K562 (cell line): ENCODE measurements at regions not wholly inside any gene's neighbourhood (a gene's known extent, or its start where the extent isn't known, plus 50 kb on each side); places are given as distances from the start of the nearest gene placed in this dataset.

Experiments used
- ATAC-seq: fragments of 200-7000 bp; cut with Tn5 transposase; 3 replicates; pipeline ENCODE4 v1.9.1; 2020; ENCODE audit warnings: moderate library complexity
- BruUV-seq: library from RNA; stranded (reverse); fragments of 400-500 nt; replicated peaks from 2 replicates; lab custom pipeline; 2021; lab: Mats Ljungman, UMichigan
- CTCF ChIA-PET: fragments of 300-600 bp; formaldehyde crosslinking; extraction: SDS; loops from one replicate; lab custom pipeline; 2021; ENCODE audit warnings: low intra/inter-chr PET ratio; lab: Yijun Ruan, JAX
- POLR2A ChIA-PET: fragments of 300-600, 350-650 bp; sonication (Branson Sonifier 250); formaldehyde crosslinking; extraction: SDS; loops from one replicate; lab custom pipeline; 2021; ENCODE audit warnings: antibody characterized with exemption, inconsistent platforms; lab: Yijun Ruan, JAX
- DNase-seq, 4 experiments: peaks; one replicate each; pipeline versions ENCODE4 v3.0.0 to v3.0.0-alpha.2; 2011 to 2018; ENCODE audit warnings: low spot score in 3 of 4, mixed read lengths in 3 of 4; ENCODE audit errors: extremely low read depth in 1 of 4
- FAIRE-seq: peaks from 2 replicates; lab custom pipeline; 2011; peaks lifted over from hg19 to GRCh38; lab: Jason Lieb, UNC
- H2AFZ ChIP-seq: 2 replicates; pipeline ENCODE4 v1.6.0; 2011; ENCODE audit warnings: low read depth, low read length, control low read depth, inconsistent platforms
- H3K27ac ChIP-seq: fragments of 200-600 bp; 3 replicates; pipeline ENCODE4 v1.8.0; 2011; ENCODE audit warnings: low read depth, mild to moderate bottlenecking, control low read depth, inconsistent platforms, low read length, moderate library complexity, mixed read lengths; ENCODE audit errors: extremely low read depth
- H3K27me3 ChIP-seq, 2 experiments: fragments of 300-600 bp in 1 of 2; 2 replicates in 1 of 2; 3 replicates in 1 of 2; pipeline versions ENCODE4 v1.6.0 to v1.8.0; 2011; ENCODE audit warnings: inconsistent platforms in 2 of 2, low read length in 2 of 2, mild to moderate bottlenecking in 1 of 2, mixed read lengths in 1 of 2, moderate library complexity in 1 of 2; ENCODE audit not compliant: control insufficient read depth in 2 of 2, insufficient read depth in 2 of 2
- H3K36me3 ChIP-seq: fragments of 300-600 bp; 3 replicates; pipeline ENCODE4 v1.8.0; 2011; ENCODE audit warnings: mild to moderate bottlenecking, low read length, inconsistent platforms; ENCODE audit not compliant: control insufficient read depth, insufficient read depth
- H3K4me1 ChIP-seq, 2 experiments: fragments of 200-600 bp in 1 of 2; replicated peaks in 1 of 2; 2 replicates in 1 of 2; 3 replicates in 1 of 2; pipeline versions ENCODE4 v1.5.1 to v1.8.0; 2011; ENCODE audit warnings: inconsistent platforms in 2 of 2, low read length in 2 of 2, mild to moderate bottlenecking in 1 of 2, mixed read lengths in 1 of 2, moderate library complexity in 1 of 2; ENCODE audit not compliant: control insufficient read depth in 2 of 2, insufficient read depth in 2 of 2
- H3K4me2 ChIP-seq: 2 replicates; pipeline ENCODE4 v1.6.1; 2011; ENCODE audit warnings: low read length, control low read depth, inconsistent platforms, mixed read lengths; ENCODE audit not compliant: insufficient read depth
- H3K4me3 ChIP-seq: fragments of 200-600 bp; sonication (generic), shearing (Covaris generic); 2 replicates; pipeline ENCODE4 v1.5.1; 2016; ENCODE audit warnings: control low read depth, inconsistent platforms
- H3K79me2 ChIP-seq: fragments of 200-600 bp; 3 replicates; pipeline ENCODE4 v1.8.0; 2011; ENCODE audit warnings: low read length, inconsistent platforms; ENCODE audit not compliant: control insufficient read depth, insufficient read depth
- H3K9ac ChIP-seq, 2 experiments: 2 replicates each; pipeline versions ENCODE4 v1.6.0 to v1.6.1; 2011; ENCODE audit warnings: low read depth in 2 of 2, low read length in 2 of 2, control low read depth in 1 of 2, inconsistent platforms in 1 of 2, mild to moderate bottlenecking in 1 of 2, mixed read lengths in 1 of 2; ENCODE audit not compliant: insufficient read depth in 1 of 2
- H3K9me1 ChIP-seq: one replicate; pipeline ENCODE4 v1.6.0; 2011; ENCODE audit warnings: inconsistent platforms, mild to moderate bottlenecking, low read length, moderate library complexity; ENCODE audit not compliant: control insufficient read depth, insufficient read depth
- H3K9me3 ChIP-seq: replicated peaks from 2 replicates; pipeline ENCODE4 v1.5.1; 2011; ENCODE audit warnings: low read depth, low read length, inconsistent platforms; ENCODE audit not compliant: control insufficient read depth, insufficient read depth
- H4K20me1 ChIP-seq: replicated peaks from 2 replicates; pipeline ENCODE4 v1.6.1; 2011; ENCODE audit warnings: low read length, inconsistent platforms, mixed read lengths; ENCODE audit not compliant: control insufficient read depth, insufficient read depth
- ARID1B ChIP-seq: fragments of 450-650 bp; IDR thresholded peaks from 2 replicates; pipeline ENCODE4 v1.6.1; 2016; ENCODE audit warnings: antibody characterized with exemption, mild to moderate bottlenecking, inconsistent platforms
- CBX1 ChIP-seq: sonication (generic); IDR thresholded peaks from 2 replicates; pipeline ENCODE4 v1.6.1; 2016; ENCODE audit warnings: antibody characterized with exemption, low read depth, mild to moderate bottlenecking
- EP400 ChIP-seq: fragments of 450-650 bp; IDR thresholded peaks from 2 replicates; pipeline ENCODE4 v1.6.1; 2017; ENCODE audit warnings: antibody characterized with exemption, mild to moderate bottlenecking, moderate library complexity
- GABPA ChIP-seq: fragments of 200-800 bp; sonication (Bioruptor generic); conservative IDR thresholded peaks from 2 replicates; pipeline ENCODE4 v1.6.1; 2016; ENCODE audit warnings: low read depth, missing genetic modification characterization, missing compliant biosample characterization
- HNRNPK ChIP-seq: fragments of 200-400 bp; formaldehyde crosslinking; IDR thresholded peaks from one replicate; pipeline ENCODE4 v1.6.1; 2018; ENCODE audit warnings: mild to moderate bottlenecking, low read depth, low read length; ENCODE audit not compliant: poor library complexity, severe bottlenecking
- NR4A1 ChIP-seq, 2 experiments: fragments of 250-450 bp in 1 of 2; fragments of 450-650 bp in 1 of 2; sonication (Bioruptor Pico) in 1 of 2; IDR thresholded peaks; 2 replicates each; pipeline versions ENCODE4 v1.4.0 to v1.6.1; 2016 to 2020; ENCODE audit warnings: mild to moderate bottlenecking in 2 of 2, missing compliant biosample characterization in 1 of 2, missing genetic modification characterization in 1 of 2, moderate library complexity in 1 of 2
- RAD21 ChIP-seq, 2 experiments: fragments of 250-450 bp in 1 of 2; fragments of 450-650 bp in 1 of 2; sonication (Bioruptor Pico) in 1 of 2; formaldehyde crosslinking in 1 of 2; IDR thresholded peaks in 1 of 2; conservative IDR thresholded peaks in 1 of 2; 2 replicates each; pipeline versions ENCODE4 v1.4.0 to v1.8.0; 2020 to 2022; ENCODE audit warnings: mild to moderate bottlenecking in 2 of 2, moderate library complexity in 1 of 2
- ZBTB8A ChIP-seq: fragments of 450-650 bp; IDR thresholded peaks from 2 replicates; pipeline ENCODE4 v1.6.1; 2018; ENCODE audit warnings: mild to moderate bottlenecking, moderate library complexity; ENCODE audit not compliant: partially characterized antibody
- ZNF77 ChIP-seq: fragments of 250-450 bp; sonication (Bioruptor Pico); IDR thresholded peaks from 2 replicates; pipeline ENCODE4 v1.5.0; 2020
- WGBS: fragments of 100-300 bp; shearing (Covaris generic); methylation state at CpG from one replicate; pipeline ENCODE4 v1.1.6; 2016; ENCODE audit warnings: low coverage, mixed read lengths; ENCODE audit not compliant: insufficient coverage; ENCODE audit errors: missing lambda C conversion rate; 5-methylcytosine and 5-hydroxymethylcytosine counted together
- in situ Hi-C: fragments of 300-500 bp; cut with MboI; formaldehyde crosslinking; loops from 4 replicates; pipeline ENCODE4 v1.15.0; 2018; ENCODE audit warnings: inconsistent platforms, mixed read lengths
- intact Hi-C: fragments of 100-400 bp; cut with micrococcal nuclease; formaldehyde crosslinking; loops from 2 replicates; pipeline ENCODE4 v1.14.2; 2022
- TF ChIP-seq, protein P1 (sequence below): sonication (generic); formaldehyde crosslinking; IDR thresholded peaks from 2 replicates; pipeline ENCODE4 v1.8.0; 2023; ENCODE audit warnings: missing genetic modification reagents, mild to moderate bottlenecking, borderline replicate concordance
- TF ChIP-seq, protein P2 (sequence below): fragments of 250-450 bp; sonication (Bioruptor Pico); IDR thresholded peaks from 2 replicates; pipeline ENCODE4 v1.4.0; 2020; ENCODE audit warnings: mild to moderate bottlenecking

DNA sequence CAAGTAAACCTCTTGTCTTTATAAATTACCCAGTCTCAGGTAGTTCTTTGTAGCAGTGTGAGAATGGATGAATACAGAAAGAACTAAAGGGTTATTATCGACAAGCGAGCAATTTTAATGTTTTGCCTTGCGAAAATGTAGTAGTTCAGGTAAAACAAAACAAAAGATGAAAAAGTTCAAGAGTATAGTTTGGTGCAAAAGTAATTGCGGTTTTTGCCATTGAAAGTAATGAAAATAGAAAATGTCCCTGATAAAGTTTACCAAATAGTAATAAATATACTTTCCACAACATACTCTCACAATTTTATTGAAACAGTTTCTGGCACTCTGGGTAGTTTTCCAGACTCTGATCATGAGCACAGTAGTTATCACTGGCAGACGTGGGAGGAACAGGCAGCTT, 71.9 kb upstream of the SLC35B3 start:
- Histone ChIP-seq H3K4me3 (no peak overlapping the region), H3K9me1 (no peaks in the 10 kb centered on the region), H3K9me3 (no peaks in the 10 kb centered on the region; the same call in 1 of the 2 replicates), H4K20me1 (no peaks in the 10 kb centered on the region), H3K27ac (no peak overlapping the region), H3K4me1 (no peaks in the 10 kb centered on the region), H3K79me2 (no peaks in the 10 kb centered on the region), H3K9ac (no peak overlapping the region), H2AFZ (no peak overlapping the region), H3K27me3 (no peaks in the 10 kb centered on the region), H3K36me3 (no peaks in the 10 kb centered on the region), H3K4me2 (no peak overlapping the region)
- WGBS = 0% methylated on average over 5 of the region's 5 CpGs
- BruUV-seq = no TSS peak
- no peak for DNase-seq
- CTCF ChIA-PET = no interaction called here
- intact Hi-C loops (no loop called here), in situ Hi-C loops (no loop called here)
- ATAC-seq = no peak
- no peak for TF ChIP-seq CBX1
- TF ChIP-seq HNRNPK = no peak
- TF ChIP-seq, protein P1, sequence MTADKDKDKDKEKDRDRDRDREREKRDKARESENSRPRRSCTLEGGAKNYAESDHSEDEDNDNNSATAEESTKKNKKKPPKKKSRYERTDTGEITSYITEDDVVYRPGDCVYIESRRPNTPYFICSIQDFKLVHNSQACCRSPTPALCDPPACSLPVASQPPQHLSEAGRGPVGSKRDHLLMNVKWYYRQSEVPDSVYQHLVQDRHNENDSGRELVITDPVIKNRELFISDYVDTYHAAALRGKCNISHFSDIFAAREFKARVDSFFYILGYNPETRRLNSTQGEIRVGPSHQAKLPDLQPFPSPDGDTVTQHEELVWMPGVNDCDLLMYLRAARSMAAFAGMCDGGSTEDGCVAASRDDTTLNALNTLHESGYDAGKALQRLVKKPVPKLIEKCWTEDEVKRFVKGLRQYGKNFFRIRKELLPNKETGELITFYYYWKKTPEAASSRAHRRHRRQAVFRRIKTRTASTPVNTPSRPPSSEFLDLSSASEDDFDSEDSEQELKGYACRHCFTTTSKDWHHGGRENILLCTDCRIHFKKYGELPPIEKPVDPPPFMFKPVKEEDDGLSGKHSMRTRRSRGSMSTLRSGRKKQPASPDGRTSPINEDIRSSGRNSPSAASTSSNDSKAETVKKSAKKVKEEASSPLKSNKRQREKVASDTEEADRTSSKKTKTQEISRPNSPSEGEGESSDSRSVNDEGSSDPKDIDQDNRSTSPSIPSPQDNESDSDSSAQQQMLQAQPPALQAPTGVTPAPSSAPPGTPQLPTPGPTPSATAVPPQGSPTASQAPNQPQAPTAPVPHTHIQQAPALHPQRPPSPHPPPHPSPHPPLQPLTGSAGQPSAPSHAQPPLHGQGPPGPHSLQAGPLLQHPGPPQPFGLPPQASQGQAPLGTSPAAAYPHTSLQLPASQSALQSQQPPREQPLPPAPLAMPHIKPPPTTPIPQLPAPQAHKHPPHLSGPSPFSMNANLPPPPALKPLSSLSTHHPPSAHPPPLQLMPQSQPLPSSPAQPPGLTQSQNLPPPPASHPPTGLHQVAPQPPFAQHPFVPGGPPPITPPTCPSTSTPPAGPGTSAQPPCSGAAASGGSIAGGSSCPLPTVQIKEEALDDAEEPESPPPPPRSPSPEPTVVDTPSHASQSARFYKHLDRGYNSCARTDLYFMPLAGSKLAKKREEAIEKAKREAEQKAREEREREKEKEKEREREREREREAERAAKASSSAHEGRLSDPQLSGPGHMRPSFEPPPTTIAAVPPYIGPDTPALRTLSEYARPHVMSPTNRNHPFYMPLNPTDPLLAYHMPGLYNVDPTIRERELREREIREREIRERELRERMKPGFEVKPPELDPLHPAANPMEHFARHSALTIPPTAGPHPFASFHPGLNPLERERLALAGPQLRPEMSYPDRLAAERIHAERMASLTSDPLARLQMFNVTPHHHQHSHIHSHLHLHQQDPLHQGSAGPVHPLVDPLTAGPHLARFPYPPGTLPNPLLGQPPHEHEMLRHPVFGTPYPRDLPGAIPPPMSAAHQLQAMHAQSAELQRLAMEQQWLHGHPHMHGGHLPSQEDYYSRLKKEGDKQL = no peak
- no peak for TF ChIP-seq NR4A1 (CRISPR knock-in tag; IDR thresholded peaks at IDR 0.05)
- no peak for TF ChIP-seq NR4A1 (tag; IDR thresholded peaks at IDR 0.05)
- TF ChIP-seq, protein P2, sequence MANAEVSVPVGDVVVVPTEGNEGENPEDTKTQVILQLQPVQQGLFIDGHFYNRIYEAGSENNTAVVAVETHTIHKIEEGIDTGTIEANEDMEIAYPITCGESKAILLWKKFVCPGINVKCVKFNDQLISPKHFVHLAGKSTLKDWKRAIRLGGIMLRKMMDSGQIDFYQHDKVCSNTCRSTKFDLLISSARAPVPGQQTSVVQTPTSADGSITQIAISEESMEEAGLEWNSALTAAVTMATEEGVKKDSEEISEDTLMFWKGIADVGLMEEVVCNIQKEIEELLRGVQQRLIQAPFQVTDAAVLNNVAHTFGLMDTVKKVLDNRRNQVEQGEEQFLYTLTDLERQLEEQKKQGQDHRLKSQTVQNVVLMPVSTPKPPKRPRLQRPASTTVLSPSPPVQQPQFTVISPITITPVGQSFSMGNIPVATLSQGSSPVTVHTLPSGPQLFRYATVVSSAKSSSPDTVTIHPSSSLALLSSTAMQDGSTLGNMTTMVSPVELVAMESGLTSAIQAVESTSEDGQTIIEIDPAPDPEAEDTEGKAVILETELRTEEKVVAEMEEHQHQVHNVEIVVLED (CRISPR knock-in tag) = no peak
- TF ChIP-seq ZBTB8A = no peak
- TF ChIP-seq GABPA (tag) = no peak
- no peak for TF ChIP-seq EP400
- no peak for TF ChIP-seq RAD21 (CRISPR knock-in tag; conservative IDR thresholded peaks at IDR 0.05 in 1 of 2, IDR thresholded peaks at IDR 0.05 in 1 of 2)
- no peak for TF ChIP-seq ARID1B
- no peak for TF ChIP-seq ZNF77 (CRISPR knock-in tag)
- no peak for FAIRE-seq
- POLR2A ChIA-PET = no interaction called here
